GM18861 (cell line): ENCODE measurements at regions not wholly inside any gene's neighbourhood (a gene's known extent, or its start where the extent isn't known, plus 50 kb on each side); places are given as distances from the start of the nearest gene placed in this dataset.
"Not testable (repeated sequence)": the region's sequence is repeated elsewhere in the genome, so short reads cannot be mapped to it uniquely, and the experiment has no call there.

ENCODE experiments used
- ATAC-seq: cut with Tn5 transposase; IDR thresholded peaks from one replicate; pipeline ENCODE4 v1.9.1; 2021; ENCODE audit not compliant: unreplicated experiment

DNA sequence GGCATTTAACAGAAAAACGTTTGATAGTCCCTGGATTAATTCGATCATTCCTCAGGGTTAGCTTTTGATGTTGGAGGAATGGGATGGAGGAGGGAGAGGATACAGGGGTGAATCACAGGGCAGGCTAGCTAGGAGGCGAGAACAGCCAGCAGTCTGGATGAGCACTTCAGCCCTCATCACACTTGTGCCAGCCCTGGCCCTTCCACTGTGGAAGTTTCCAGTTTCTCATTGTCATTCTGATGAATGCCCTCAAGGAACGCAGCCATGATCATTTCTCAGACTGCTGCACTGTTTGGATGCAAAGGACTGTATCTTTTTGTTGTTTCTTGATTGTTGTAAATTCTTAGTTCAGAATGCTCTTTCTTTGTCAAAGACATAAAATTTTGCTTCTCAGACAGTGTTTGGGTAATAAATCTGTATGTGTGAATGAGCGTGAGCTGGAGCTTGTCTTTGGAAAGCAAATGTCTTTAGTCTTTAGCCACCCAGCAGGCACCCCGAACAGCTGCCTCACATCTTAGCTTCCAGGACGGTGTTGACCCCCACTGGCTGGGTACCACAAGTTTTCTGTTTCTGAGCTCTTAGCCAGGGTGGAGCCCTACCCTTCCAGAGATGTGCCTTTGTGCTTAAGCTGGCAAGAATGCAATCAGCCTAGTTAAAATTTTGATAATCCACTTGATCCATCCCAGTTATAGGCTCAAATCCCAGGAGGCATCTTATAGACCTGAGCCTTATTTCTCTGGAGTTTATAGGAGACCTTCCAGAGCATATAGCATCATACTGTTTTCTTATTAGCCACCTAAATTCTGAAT lies 121.1 kb downstream of the PDCD6IP start:
- no peak for ATAC-seq

GRCh38 chr3:33920511-33920910 lies 122.1 kb downstream of the PDCD6IP start:
- ATAC-seq, result no peak

GRCh38 chr3:33921608-33922007 lies 123.2 kb downstream of the PDCD6IP start:
- no peak for ATAC-seq

GRCh38 chr3:33926998-33927605 lies 128.7 kb downstream of the PDCD6IP start:
- no peak for ATAC-seq

DNA sequence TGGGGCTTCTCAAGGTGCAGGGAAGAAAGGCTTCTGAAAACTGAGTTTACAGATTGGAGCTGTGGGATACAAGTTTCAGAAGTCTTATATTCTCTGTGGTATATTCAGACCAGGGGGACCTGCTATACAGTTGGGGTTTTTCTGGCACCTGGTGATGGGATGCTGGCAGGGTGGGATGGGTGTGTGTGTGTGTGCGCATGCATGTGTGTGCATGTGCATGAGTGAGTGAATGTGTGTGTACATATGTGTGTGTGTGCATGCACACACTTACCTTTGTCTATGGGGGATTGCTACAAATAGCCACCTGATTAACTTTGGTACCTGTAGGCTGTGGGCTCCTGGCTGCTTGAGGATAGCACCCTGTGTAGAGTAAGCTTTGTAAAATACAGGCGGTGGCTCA lies 131.4 kb downstream of the PDCD6IP start:
- no peak for ATAC-seq

- ATAC-seq, result no peak
Observed at GRCh38 chr3:33931512-33931911, 133.1 kb downstream of the PDCD6IP start.

DNA sequence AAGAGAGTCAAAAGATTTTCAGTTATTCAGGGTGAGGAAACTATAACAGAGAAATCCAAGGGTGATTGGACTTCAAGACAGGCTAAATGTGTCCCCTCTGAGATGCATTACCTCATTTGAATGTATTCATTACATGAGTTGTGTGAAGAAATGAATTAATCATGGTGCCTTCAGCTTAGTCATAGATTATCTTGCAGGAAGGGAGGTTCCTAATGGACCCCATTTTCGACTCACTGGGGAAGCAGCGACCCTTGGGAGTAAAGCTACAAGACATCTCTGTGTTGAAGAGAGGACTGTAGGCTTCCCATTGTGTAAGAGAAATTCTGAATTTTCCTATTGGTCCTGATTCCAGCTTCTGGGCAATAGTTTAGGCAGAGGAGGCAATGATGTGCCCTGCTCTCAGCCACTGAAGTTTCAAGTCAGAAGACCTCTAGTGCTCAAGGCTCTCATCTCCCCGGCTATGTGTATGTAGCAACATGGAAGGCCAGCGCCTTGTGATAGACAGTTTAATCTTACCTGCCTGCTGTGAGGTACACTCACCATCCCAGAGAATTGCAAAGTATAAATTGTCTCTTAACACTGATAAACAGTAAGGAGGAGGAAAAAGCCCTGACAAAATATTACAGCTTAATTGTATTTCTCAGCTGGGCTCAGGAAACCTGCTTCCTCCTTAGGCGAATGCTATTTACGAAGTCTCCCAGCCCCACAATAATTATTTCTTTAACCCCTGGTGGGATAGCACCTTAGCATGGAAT lies 133.8 kb downstream of the PDCD6IP start:
- ATAC-seq, result no peak

- no peak for ATAC-seq
Observed at GRCh38 chr3:33936171-33936920, 137.9 kb downstream of the PDCD6IP start.

GRCh38 chr3:33936921-33937525 lies 138.6 kb downstream of the PDCD6IP start:
- no peak for ATAC-seq

DNA sequence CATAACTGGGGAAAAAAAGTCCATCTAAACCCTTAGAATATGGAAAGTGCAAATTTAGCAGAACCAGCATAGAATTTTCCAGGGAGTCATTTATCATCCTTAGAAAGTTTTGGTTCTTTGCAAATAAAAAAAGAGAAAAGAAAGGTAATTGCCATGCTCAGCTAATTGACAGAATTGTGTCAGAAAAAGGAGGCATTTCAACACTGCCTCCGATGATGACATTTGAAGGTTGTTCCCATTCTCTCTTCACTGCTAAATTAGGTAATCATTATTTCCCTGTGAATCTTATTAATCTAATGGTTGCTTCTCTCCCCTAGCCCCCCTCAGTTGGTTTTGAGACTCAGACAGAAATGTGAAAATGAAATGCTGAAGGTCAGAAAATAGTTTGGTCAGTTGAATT lies 139.2 kb downstream of the PDCD6IP start:
- ATAC-seq, result no peak

DNA sequence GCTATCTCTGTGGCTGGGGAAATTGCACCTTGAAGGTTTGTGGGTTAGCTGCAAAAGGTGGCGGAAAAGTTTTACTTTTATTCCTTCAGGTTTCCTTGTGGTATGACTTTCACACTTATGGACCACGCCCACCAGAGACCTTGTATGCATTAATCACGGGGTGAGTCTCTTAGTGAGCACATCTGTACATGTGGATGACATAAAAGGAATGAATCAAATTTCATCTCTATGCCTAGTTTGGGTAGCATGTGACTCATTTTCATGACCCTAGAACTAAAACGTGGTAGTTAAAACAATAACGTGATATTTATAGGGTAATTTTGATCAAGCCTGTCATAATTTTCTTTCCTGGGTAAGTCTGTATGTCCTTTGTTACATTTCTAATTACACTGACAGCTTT lies 141.7 kb downstream of the PDCD6IP start:
- no peak for ATAC-seq

GRCh38 chr3:33940736-33941135 lies 142.3 kb downstream of the PDCD6IP start:
- ATAC-seq, result no peak

DNA sequence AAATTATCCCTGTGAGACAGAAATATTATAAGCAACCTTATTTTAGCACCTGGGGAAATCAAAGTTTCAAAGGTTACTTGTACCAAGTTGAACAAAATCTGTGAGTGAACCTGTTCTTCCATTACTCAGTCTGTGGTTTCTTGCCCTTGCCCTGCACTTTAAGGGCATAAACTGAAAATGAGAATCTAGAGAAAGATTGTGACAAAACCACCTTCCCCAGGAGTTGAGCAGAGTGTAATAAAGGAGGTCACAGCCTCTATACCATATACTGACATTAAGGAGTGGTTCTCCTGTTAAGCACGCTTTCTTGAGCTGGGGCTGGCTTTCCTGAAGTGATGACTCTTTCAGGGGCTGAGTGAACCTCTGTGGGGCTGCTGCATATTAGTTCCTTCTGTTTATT lies 143.4 kb downstream of the PDCD6IP start:
- no peak for ATAC-seq

DNA sequence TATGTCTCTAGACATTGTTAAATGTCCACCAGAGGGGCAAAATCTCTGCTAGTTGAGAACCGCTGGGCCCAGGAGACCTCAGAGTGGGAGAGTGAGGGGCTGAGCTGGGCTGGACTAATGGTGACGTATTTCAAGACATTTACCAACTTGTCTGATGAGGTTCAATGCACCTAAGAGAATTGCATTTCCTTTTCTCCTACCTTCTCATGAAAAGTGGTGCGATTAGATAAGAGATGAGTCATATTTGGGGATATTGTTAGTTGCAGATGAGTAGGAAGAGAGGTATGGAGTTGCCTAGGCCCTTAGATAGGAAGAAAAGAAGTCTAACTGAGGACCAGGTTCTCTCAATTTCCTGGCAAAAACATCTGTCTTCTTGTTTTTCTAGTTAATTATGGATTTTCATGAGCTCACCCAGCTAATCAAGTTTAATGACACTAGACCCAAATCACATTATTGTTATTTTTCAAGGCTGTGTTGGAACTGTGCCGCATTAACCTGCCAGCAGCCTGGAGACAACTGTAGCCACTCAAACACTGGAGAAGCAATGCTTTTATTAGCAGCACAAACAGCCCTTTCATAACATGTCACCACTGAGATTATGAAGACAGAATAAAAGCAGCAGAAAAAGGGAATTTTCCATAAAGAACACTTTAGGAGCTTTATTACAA lies 144.2 kb downstream of the PDCD6IP start:
- no peak for ATAC-seq

DNA sequence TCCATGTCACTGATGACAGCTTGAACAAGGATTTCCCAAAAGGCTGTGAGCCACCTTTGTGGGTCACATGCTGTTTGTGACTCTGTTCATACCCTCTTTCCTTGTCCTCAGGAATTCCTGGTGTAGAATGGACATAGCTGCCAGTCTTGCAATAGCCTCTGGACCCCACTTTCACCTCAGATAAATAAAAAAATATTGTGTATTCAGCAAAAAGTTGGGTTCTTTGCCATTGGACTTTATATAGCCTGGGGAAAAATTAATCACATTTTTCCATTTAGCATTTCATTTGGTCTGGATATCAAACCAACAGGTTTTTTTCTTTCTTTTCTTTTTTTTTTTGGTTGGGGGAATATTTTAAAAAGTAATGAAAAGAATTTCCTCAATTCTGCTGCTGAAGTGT lies 144.8 kb downstream of the PDCD6IP start:
- no peak for ATAC-seq

- ATAC-seq, result not testable (repeated sequence)
Observed at GRCh38 chr3:33946612-33947011, 148.2 kb downstream of the PDCD6IP start.

GRCh38 chr3:33947272-33948195 lies 149.1 kb downstream of the PDCD6IP start:
- no peak for ATAC-seq

DNA sequence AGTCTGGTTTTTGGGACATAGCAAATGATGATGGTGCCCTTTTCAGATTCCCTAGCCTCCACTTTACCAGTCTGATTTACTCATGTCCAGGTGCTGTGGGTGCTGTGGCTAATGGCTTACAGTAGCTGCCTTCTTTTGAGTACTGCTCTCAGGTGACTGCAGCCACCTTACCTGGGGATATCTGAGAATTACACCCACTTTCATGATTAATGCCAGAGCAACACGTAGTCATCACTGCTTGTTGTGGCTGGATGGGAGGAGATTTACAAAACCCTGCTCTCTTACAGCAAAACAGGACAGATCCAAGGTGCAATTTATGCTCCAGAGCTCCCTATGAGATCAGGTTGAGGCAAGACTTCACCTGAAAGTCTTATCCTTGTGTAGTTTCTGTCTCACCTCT lies 150.6 kb downstream of the PDCD6IP start:
- no peak for ATAC-seq

DNA sequence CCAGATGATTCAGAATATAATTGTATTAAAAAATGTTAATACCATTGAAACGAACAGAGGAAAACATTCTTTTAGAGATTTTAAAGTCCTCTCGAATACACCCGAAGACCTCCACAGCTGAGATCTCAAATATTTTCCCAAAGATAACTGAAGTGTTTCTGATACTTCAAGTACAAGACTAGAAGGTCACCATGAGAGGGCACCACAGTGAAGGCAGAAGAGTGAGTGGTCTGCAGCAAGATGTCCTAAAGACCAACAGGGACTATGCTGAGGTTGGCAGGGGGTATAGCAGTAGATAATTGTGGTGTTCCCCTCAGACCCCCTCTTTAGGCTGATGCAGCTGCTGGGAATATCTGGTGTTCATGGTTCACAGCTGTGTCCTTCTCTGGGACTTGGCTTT lies 156.5 kb downstream of the PDCD6IP start:
- no peak for ATAC-seq
